ENCODE measurements at regions not wholly inside any gene's neighbourhood (a gene's known extent, or its start where the extent isn't known, plus 50 kb on each side); places are given as distances from the start of the nearest gene placed in this dataset.

DNA sequence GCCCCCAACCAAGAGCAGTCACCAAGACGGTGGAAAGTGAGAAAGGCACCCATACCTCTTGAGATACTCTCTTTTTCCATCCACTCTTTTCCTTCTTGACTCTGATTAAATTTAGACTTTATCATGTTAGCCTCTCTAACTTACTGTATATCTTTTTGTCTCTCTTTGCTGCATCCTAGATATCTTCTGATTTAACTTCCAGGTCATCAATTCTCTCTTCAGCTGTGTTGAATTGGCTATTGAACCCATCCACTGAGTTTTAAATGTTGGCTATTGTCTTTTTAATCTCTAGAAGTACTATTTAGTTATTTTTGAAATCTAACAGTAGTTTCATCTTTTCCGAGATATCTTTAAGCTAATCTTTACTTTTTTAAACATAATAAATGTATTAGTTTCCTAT lies 78.3 kb upstream of the MBOAT2 start:
- TF ChIP-seq TCF7 (IDR thresholded peaks at IDR 0.05; ENCODE audit: borderline replicate concordance) (no peak), POLR2AphosphoS5 (IDR thresholded peaks at IDR 0.05; ENCODE audit: low read length) (no peak), TARDBP (IDR thresholded peaks at IDR 0.05; ENCODE audit: borderline replicate concordance) (no peak)
- TF ChIP-seq, protein P1, sequence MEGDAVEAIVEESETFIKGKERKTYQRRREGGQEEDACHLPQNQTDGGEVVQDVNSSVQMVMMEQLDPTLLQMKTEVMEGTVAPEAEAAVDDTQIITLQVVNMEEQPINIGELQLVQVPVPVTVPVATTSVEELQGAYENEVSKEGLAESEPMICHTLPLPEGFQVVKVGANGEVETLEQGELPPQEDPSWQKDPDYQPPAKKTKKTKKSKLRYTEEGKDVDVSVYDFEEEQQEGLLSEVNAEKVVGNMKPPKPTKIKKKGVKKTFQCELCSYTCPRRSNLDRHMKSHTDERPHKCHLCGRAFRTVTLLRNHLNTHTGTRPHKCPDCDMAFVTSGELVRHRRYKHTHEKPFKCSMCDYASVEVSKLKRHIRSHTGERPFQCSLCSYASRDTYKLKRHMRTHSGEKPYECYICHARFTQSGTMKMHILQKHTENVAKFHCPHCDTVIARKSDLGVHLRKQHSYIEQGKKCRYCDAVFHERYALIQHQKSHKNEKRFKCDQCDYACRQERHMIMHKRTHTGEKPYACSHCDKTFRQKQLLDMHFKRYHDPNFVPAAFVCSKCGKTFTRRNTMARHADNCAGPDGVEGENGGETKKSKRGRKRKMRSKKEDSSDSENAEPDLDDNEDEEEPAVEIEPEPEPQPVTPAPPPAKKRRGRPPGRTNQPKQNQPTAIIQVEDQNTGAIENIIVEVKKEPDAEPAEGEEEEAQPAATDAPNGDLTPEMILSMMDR (IDR thresholded peaks at IDR 0.05 in 2 of 3, conservative IDR thresholded peaks at IDR 0.05 in 1 of 3; ENCODE audit: control insufficient read depth in 2 of 3, extremely low read depth in 1 of 3, insufficient read depth in 1 of 3, low read depth in 3 of 3, low read length in 3 of 3), result no peak
- TF ChIP-seq, protein P2, sequence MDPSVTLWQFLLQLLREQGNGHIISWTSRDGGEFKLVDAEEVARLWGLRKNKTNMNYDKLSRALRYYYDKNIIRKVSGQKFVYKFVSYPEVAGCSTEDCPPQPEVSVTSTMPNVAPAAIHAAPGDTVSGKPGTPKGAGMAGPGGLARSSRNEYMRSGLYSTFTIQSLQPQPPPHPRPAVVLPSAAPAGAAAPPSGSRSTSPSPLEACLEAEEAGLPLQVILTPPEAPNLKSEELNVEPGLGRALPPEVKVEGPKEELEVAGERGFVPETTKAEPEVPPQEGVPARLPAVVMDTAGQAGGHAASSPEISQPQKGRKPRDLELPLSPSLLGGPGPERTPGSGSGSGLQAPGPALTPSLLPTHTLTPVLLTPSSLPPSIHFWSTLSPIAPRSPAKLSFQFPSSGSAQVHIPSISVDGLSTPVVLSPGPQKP (IDR thresholded peaks at IDR 0.05; ENCODE audit: low read depth, low read length), result no peak
